NCI-H146 treated with DMSO at 0.1 percent for 48 hours (cell line): ENCODE measurements at regions not wholly inside any gene's neighbourhood (a gene's known extent, or its start where the extent isn't known, plus 50 kb on each side); places are given as distances from the start of the nearest gene placed in this dataset.
"Not testable (repeated sequence)": the region's sequence is repeated elsewhere in the genome, so short reads cannot be mapped to it uniquely, and the experiment has no call there.

Experiments used
- DNase-seq: peaks from one replicate; lab custom pipeline; 2025; ENCODE audit not compliant: unreplicated experiment; lab: John Stamatoyannopoulos, UW

DNA sequence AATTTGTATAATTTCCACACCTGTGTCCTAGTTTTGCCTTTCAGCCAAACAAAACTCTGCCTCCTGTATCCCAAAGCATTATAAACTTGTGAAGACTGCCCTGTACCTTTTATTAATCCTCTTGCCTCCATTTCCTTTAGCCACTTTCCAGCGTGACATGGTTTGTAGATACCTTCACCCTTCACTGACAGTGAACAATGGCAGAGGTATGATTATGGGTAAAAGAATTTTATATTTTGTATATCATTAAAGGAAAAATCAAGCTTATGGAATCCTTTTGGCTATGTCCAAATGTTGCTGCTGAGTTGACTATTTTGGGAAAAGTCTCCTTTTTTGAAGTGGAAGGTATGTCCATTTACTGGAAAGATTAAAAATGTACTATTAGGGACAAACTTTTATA is 251.7 kb downstream of the HNMT start:
- no peak for DNase-seq

DNA sequence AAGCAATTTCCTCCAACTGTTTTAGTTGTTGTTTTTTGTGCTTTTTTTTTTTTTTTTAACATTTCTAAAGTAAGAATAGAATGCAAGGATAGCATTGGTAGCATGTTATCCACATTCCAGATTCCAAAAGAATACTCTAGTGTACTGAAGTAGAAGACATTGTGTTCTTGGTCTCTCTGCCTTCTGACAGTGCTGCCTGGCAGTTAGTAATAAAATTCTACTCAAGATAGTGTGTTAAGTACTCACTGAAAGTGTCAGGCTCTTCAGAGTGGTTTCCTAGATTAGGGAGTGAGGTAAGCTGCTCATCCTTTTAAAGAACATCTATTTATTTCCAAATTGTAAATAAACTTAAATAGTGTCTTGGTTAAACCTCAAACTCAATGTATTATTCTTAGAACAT is 253.7 kb downstream of the HNMT start:
- no peak for DNase-seq

DNA sequence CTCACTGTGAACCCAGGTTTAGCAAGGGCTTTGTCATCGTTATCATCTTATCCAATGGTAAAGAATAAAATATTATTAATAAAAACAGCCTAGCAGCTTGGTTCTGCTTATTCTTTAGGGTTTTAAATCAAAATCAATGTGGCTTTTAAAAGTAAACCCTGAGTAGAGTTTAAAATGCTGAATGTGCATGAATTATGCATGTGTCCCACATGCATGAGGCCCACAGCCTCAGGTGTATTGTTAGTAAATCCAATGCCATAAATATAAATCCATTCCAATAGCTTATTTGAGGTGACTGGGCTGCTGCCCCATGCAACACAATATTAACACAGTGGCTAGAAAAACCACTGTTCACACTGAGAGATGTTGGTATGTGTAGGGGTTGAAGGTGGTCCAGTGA is 254.1 kb downstream of the HNMT start:
- no peak for DNase-seq

DNA sequence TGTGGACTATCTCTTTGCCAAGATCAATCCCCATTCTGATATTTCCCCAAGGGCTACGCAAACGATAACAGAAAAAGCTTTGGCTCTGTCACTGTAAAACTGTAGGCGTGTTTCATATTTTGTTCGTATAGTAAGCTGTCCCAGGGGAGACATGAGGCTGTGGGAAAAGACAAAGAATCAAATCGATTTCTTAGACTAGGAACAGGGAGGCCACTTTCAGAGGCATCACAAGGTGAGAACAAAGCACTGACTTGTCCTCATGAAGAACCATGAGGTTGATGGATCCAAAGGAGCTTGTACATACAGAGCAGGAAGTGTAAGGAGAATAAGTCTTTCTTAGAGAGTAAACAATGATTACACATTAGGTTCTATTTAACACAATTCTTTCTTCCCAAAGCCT is 255.7 kb downstream of the HNMT start:
- DNase-seq, result no peak

DNA sequence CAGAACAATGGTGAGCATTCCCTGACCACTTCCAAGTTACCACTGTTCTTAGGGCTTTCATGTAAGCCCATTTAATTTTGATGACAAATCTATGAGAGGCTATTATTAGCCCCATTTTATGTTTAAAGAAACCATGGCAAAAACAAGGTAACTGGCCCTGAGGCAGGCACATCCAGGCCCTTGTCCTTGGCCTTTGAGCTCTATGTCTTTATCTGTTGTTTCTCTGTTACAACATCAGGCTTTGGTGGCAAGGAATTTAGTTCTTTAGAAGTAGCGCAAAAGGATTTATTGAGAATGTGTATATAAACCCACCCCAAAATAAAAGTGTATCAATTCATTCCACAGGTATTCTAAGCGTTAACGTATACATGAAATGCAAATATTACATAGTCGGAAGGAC is 257.1 kb downstream of the HNMT start:
- no peak for DNase-seq

DNA sequence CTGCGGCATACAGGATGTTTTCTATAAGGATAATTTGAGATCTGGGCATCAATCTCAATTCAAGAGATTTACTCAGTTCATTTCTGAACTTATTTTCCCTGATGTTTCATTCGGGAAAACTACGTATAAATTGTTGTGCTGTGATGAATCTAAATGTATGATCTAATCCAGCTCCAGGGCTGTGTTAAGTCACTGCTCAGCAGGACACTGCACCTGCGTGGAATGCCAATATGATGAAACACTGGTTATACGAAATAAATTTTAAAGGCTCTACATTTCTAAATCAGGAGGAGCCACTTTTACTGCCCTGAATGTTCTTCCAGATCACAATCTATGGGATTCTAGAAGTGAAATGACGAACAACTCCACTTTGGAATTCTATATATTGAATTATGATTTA is 259.0 kb downstream of the HNMT start:
- peak; percentile 66 for DNase-seq

DNA sequence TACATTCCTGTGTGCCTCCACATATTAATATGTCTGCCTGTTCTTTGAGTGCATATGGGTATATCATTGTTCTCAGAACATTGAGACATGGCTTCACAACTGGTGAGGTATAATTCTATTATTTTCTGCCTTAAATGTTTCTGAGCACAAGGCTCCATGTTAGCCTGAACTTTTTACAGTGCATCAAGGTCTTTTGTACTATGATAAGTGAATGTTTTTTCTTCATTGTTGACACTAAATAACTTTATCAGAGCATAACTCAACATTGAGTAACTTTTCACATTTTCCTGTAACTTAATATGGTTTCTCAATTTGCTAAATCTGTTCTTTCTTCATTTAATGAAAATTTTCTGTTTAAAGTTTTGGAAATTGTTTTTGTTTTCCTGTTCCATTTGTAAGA is 262.9 kb downstream of the HNMT start:
- DNase-seq, result no peak

DNA sequence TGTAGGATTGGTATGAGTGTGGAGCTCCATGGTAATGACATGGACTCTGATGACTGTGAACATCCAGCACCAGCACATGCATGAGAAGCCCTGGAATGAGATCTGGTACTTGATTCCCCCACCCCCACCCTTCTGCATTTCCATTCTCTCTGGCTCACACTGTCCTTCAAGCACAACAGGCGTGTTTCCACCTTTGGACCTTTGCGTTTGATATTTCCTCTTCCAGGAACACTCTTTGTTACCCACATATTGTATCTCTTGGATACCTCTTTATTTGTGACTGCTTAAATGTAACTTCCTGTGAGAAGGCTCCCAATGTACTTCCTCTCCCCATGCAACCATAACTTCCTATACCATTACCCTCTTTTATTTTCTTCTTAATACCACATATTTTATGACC is 263.8 kb downstream of the HNMT start:
- DNase-seq, result no peak

DNA sequence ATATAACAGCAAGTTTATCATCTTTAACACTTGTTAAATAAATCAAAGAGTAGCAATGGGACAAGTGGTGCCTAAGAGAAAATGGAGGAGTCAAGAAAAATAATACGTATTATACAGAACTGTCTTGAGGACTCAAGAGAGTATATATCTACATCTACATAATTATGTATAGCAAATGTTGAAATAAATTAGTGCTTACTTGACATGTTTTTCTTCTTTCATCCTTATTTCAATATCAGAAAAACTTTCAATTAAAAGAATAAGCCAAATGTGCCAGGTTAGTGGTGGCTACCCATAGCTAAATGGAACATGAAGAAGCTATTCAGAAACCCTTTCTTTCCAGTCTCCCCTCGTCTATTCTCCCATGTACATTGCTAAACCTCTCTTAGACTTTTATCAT is 267.3 kb upstream of the SPOPL start:
- no peak for DNase-seq

DNA sequence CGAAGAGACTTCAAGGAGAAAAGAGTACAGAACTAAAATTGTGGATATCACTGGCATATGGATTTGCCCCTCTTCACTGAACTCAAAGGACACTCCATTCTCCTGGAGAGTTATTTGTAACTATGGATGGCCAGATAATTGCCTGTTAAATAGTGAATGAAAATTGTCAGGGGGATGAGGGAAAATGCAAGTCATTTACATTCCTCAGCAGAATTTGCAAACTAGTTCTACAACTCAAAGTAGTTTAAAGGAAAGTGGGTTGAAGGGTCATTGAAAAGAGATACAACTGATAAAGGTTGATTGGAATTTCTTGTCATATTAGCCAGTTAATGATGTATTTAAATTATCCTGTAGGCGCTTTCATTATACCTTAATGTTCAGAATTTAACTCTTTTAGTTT is 266.5 kb upstream of the SPOPL start:
- DNase-seq, result no peak

DNA sequence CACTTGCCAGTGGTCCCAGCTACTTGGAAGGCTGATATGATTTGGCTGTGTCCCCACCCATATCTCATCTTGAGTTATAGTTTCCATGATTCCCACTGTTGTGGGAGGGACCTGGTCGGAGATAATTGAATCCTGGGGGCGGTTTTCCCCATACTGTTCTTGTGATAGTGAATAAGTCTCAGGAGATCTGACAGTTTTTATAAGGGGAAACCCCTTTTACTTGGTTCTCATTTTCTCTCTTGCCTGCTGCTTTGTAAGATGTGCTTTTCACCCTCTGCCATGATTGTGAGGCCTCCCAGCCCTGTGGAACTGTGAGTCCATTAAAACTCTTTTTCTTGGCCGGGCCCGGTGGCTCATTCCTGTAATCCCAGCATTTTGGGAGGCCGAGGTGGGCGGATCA is 265.4 kb upstream of the SPOPL start:
- DNase-seq, result no peak

DNA sequence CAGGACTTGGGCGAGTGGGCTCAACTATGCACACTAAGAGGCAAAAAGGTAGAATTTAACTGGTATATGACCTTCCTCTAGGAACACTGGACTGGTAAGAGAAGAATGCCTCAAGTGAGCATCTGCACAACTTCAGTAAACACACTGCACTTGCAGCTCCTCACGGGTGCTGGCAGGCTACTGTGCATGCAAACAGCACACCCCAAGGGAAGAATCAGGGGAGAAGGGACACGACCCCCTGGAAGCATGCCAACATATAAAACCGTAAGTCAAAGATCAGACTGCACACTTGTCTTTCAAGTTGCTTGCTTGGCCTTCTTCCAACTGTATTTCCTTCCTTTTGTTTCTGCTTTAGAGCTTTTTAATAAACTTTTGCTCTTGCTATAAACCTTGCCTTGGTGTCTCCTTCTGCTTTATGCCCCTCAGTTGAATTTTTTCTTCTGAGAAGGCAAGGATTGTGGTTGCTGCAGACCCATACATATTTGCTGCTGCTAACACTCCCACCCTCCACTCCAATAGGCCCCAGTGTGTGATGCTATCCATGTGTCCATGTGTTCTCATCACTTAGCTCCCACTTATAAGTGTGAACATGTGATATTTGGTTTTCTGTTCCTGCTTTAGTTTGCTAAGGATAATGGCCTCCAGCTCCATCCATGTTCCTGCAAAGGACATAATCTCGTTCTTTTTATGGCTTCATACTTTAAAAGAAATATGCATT is 263.7 kb upstream of the SPOPL start:
- DNase-seq, result no peak

DNA sequence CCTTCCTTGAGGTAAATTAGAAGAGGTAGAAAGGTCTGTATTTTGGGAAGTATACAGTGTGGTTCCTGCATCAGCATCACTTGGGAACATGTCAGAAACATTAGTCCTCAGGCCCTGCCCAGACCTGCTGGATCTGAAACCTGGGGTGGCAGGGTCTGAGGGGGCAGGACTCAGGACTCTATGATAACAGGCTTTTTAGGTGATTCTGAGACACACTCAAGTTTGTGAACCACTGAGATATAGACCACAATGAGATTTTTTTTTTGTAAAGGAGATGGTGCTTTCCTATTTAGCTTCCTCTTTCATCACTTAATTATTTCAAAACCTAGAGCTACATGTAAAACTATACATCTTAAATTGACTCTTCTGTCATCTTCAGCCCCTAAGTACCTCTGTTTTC is 262.7 kb upstream of the SPOPL start:
- DNase-seq, result no peak

DNA sequence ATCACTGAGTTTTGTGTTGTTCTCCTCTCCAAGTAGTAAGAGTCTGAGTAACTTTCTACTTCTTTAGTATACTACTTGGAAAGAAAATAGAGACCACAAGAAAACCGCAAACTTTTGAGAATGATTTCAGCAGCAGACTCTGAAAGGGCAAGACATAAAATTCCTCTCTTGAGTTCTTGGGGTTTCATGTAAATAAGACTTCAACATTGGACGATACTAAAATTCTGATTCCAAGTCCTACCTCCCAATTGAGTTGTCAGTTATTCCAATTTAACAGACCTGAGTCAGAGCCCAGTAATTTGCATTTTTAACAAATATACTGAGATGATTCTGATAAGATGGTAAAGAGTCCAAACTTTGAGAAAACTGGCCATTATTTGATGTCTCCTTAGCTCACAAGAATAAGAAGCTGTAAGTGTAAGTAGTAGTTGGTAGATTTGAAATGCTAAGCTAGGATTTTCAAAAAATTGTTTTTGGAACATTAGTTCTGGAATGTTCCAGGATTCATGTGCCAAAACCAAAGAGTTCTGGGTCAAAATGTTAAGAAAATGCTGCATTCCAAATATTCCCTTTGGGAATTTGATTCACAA is 261.6 kb upstream of the SPOPL start:
- no peak for DNase-seq

DNA sequence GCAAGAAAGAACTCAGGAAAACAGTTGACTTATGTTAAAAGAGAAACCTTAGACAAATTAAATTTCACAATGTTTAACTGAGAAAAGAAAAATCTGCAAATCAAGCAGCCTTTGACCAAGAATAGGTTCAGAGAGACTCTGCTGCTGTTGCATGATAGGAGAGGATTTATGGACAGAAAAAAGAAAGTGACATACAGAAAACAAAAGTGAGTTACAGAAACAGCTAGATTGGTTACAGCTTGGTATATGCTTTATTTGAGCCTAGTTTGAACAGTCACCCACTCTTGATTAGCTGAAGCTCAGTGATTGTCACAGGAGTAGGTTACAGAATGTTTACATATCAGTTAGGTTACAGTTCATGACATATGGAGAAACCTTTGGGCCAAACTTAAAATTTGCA is 258.2 kb upstream of the SPOPL start:
- DNase-seq, result no peak

DNA sequence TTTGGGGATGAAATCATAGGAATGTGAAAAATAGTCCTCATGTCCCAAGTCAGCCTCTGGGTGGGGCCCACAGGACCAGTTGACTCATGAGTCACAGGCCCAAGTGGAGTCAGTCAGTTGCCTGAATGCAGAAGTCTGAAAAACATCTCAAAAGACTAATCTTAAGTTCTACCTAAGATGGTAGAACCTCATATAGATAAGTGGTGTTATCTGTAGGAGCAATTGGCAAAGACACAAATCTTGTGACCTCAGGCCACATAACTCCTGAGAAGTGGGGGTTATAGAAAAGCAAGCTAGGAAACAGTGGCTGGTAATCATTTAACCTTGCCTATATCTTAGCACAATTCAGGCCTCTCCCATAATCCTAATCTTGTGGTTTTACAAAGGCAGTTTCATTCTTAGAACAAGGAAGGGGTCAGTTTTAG is 257.1 kb upstream of the SPOPL start:
- DNase-seq, result no peak

DNA sequence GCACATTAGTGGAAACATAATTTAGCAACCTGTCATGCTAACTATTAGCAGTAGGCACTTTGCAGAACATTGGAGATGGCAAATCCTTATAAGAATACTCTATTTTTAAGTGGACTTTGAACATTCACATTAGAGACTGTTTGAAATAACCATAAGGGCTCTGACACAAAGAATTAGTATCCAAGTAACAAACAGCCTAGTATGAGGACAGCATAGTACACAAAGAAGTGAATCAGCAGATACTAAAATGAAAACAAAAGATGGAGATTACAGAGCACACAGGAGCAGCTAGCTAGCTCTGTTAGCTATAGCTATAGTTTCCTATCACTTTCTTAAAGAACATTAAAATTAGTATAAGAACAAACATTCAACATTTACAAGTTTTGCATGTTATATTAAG is 256.3 kb upstream of the SPOPL start:
- peak; percentile 8 for DNase-seq

DNA sequence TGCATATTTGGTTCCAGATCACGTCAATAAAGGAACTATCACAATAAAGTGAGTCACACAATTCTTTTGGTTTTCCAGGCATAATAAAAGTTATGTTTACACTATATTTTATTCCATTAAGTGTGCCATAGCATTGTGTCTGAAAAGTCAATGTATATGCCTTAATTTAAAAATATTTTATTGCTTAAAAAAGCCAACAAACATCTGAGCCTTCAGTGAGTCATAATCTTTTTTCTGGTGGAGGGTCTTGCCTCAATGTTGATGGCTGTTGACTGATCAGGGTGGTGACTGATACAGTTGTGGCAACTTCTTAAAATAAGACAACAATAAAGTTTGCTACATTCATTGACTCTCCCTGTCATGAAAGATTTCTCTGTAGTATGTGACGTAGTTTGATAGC is 254.3 kb upstream of the SPOPL start:
- DNase-seq, result no peak

DNA sequence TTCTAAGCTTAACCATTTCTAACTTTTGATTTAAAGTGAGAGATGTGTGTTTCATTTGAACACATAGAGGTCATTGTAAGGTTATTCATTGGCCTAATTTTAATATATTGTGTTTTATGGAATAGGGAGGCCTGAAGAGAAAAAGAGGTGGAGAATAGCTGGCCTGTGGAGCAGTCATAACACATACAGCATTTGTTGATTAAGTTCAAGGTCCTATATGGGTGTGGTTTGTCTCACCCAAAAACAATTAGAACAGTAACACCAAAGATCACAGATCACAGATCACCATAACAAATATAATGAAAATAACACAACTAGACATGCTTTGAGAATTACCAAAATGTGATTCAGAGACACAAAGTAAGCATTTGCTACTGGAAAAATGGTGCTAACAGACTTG is 252.4 kb upstream of the SPOPL start:
- DNase-seq, result no peak

DNA sequence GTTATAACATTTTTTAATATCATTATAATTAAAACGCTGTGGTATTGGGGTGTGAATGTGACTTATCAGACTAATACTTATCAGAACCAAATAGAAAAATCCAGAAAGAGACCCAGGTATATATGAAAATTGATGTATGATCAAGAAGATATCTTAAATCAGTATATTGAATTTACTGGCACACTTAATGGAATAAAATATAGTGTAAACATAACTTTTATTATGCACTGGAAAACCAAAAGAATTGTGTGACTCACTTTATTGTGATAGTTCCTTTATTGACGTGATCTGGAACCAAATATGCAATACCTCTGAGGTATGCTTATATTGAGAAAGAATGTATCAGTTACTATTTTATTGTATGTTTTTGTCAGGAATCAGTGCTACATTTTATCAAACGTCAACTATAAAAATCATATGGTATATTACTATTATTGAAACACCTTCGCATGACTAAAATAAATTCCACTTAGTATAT is 250.7 kb upstream of the SPOPL start:
- DNase-seq, result not testable (repeated sequence)

DNA sequence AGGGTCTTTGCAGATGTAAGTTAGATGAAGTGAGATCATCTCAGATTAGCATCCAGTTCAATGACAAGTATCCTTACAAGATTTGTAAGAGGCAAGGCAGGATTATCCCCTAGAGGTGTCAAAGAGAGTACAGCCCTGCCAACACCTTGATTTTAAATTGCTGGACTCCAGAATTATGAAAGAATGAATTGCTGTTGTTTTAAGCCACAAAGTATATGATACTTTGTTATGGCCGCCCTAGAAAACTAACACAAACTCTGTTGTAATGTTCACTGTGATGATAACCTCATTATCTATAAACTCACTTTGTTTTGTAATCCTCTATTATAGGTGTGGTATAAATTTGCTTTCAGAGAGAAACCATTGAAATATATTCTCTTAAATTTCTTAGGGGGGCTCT is 249.0 kb upstream of the SPOPL start:
- no peak for DNase-seq

DNA sequence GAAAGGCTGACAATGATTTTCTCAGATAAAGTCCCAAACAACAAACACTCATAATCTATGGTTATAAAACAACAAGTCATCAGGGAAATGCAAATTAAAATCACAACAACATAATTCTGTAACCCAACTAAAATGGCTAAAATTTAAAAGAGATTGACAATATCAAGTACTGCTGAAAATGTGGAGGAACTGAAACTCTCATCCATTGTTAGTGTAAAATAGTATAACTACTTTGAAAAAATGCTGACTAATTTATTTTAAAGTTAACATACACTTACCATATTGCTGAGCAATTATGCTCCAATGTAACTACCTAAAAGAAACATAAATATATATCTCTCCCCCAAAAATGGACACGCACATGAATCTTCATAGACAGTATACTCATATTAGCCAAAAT is 245.9 kb upstream of the SPOPL start:
- DNase-seq, result no peak
